ENCODE measurements at regions not wholly inside any gene's neighbourhood (a gene's known extent, or its start where the extent isn't known, plus 50 kb on each side); places are given as distances from the start of the nearest gene placed in this dataset.

- H3K27ac ChIP-seq: no peak overlapping the region
- DNase-seq (ENCODE audit: low spot score): no peak
- ChIA-PET POLR2A (ENCODE audit: low non-redundant PET) (no interaction called here), CTCF (interaction anchor here (0.5 to 2.4 kb wide), 6 partner anchors 58 to 515 kb away, joined by 3 to 18 read pairs (median 3); partner anchors contain the start of gene ACKR3)
- no peak for TF ChIP-seq CTCF (conservative IDR thresholded peaks at IDR 0.05; ENCODE audit: low read depth)
Measured at GRCh38 chr2:236512267-236512666, 57.4 kb upstream of the ACKR3 start.

GRCh38 chr2:236512902-236513435 is 56.7 kb upstream of the ACKR3 start:
- peak; percentile 75 for TF ChIP-seq CTCF (conservative IDR thresholded peaks at IDR 0.05; ENCODE audit: low read depth)
- DNase-seq (ENCODE audit: low spot score): peak; percentile 52
- ChIA-PET POLR2A (ENCODE audit: low non-redundant PET) (no interaction called here), CTCF (interaction anchor here (0.5 to 2.4 kb wide), 9 partner anchors 10 to 514 kb away, joined by 3 to 18 read pairs (median 3); partner anchors contain the start of gene ACKR3)
- H3K27ac ChIP-seq: no peak overlapping the region

GRCh38 chr2:236513956-236514355 is 55.7 kb upstream of the ACKR3 start:
- ChIA-PET CTCF (interaction anchor here (0.5 to 2.4 kb wide), 5 partner anchors 9 to 547 kb away, joined by 3 to 18 read pairs (median 3); no protein-coding TSS in a partner anchor), POLR2A (ENCODE audit: low non-redundant PET) (no interaction called here)
- H3K27ac ChIP-seq: no peak overlapping the region
- no peak for DNase-seq (ENCODE audit: low spot score)
- no peak for TF ChIP-seq CTCF (conservative IDR thresholded peaks at IDR 0.05; ENCODE audit: low read depth)

GRCh38 chr2:236516708-236517107 is 52.9 kb upstream of the ACKR3 start:
- ChIA-PET CTCF (interaction anchor here (0.6 kb wide), 1 partner anchor 237 kb away, joined by 4 read pairs; no protein-coding TSS in a partner anchor), POLR2A (ENCODE audit: low non-redundant PET) (no interaction called here)
- no peak for DNase-seq (ENCODE audit: low spot score)
- H3K27ac ChIP-seq: no peak overlapping the region
- TF ChIP-seq CTCF (conservative IDR thresholded peaks at IDR 0.05; ENCODE audit: low read depth): no peak

DNA sequence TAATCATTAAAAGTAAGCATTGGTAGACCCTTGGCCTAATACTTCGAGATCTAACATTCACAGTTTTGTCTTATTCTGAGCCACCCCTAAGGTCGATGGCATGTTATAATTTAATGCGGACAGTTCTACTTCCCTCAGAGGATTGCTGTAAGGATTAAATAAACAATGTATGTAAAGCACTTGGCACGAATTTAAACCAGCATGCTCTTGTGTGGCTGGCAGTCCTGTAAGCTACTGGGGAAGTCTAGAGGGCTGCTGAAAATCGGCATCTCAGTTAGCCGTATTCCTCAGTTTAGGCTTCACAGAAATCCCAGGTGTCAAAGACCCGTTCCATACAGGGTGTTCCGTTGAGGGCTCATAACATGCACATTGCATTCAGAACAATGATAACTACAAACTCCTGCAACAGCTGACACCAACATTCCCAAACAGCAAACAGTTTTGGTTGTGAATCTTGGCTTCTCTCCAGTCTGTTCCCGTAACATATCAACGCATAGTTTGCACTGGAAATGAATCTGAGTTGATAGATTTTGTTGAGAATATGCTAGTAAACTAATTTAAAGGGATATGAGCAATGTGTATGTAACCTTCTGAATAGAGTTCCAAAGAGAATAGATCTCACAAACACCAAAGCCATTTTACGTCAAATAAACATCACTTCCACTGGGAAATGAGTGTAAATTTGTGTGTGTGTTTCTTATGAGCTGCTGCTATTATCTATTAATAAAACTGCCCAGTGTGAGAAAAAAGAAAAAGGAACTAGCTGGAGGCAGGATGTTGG is 52.2 kb upstream of the ACKR3 start:
- DNase-seq (ENCODE audit: low spot score): no peak
- CTCF ChIA-PET: interaction anchor here (0.6 kb wide), 3 partner anchors 14 to 238 kb away, joined by 3 to 4 read pairs (median 4); no protein-coding TSS in a partner anchor
- H3K27ac ChIP-seq: no peak overlapping the region
- POLR2A ChIA-PET (ENCODE audit: low non-redundant PET): no interaction called here
- no peak for TF ChIP-seq CTCF (conservative IDR thresholded peaks at IDR 0.05; ENCODE audit: low read depth)
